ENCODE measurements at regions not wholly inside any gene's neighbourhood (a gene's known extent, or its start where the extent isn't known, plus 50 kb on each side); places are given as distances from the start of the nearest gene placed in this dataset.

DNA sequence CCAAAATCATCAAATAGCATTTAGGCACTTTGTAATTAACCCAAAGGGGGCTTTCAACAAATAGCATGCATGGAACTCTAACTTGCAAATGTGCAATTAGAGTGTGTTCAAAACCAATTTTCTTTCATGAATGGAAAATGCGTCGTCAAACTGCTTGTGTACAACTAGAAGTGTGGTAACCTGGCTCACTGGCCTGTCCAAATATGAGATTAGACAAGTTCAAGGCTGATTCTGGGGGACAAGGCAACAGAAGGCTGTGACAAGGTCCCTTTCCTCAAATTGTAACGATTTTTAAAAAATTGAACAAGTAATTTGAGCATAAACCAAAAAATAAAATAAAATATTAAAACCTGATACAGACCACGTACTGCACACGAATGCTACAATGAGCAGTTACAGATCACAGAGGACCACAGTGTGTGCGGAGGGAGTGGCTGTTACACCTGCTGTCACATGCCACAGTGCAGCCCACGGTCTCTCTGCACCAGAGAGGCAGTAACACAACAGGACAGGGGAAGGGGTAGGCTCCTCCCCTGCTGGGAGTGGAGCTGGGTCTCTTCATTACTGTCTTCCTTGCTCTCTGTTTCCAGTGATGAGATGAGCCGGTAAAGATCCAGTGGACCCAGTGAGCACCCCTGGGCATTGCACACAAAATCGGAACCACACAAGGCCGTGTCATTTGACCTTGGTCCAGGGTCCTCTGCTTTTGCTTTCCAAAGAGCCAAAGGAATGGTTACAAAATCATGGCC is 252.2 kb upstream of the PDE10A start:
- Mint-ChIP-seq H3K4me1 (ENCODE audit: low read depth, unreplicated experiment) (no peaks in the 10 kb centered on the region), H3K4me3 (ENCODE audit: unreplicated experiment) (no peak overlapping the region), H3K27me3 (ENCODE audit: low read depth, unreplicated experiment) (peaks cover 9% of the 10 kb centered on the region), H3K9me3 (ENCODE audit: unreplicated experiment) (no peaks in the 10 kb centered on the region), H3K36me3 (ENCODE audit: low read depth, unreplicated experiment) (no peaks in the 10 kb centered on the region), H3K27ac (ENCODE audit: unreplicated experiment) (no peak overlapping the region)
- FAIRE-seq: no peak
- no peak overlapping the region for H3K4me2 ChIP-seq (ENCODE audit: low read length)
- TF ChIP-seq, protein P1, sequence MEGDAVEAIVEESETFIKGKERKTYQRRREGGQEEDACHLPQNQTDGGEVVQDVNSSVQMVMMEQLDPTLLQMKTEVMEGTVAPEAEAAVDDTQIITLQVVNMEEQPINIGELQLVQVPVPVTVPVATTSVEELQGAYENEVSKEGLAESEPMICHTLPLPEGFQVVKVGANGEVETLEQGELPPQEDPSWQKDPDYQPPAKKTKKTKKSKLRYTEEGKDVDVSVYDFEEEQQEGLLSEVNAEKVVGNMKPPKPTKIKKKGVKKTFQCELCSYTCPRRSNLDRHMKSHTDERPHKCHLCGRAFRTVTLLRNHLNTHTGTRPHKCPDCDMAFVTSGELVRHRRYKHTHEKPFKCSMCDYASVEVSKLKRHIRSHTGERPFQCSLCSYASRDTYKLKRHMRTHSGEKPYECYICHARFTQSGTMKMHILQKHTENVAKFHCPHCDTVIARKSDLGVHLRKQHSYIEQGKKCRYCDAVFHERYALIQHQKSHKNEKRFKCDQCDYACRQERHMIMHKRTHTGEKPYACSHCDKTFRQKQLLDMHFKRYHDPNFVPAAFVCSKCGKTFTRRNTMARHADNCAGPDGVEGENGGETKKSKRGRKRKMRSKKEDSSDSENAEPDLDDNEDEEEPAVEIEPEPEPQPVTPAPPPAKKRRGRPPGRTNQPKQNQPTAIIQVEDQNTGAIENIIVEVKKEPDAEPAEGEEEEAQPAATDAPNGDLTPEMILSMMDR (IDR thresholded peaks at IDR 0.05; ENCODE audit: insufficient read depth, low read depth, low read length): no peak
- no peak for TF ChIP-seq EZH2 (IDR thresholded peaks at IDR 0.05; ENCODE audit: insufficient read depth, low read length)
- no peak overlapping the region for H3K9ac ChIP-seq (ENCODE audit: low read length)
- H3K9me3 ChIP-seq (ENCODE audit: insufficient read depth, low read depth, low read length): no peaks in the 10 kb centered on the region
- DNase-seq (ENCODE audit: low read depth): no peak
- H2AFZ ChIP-seq (ENCODE audit: low read depth, low read length): no peak overlapping the region
- H3K4me1 ChIP-seq (ENCODE audit: insufficient read depth, low read length): no peaks in the 10 kb centered on the region
- H3K4me3 ChIP-seq (ENCODE audit: insufficient read depth, low read depth, low read length): no peak overlapping the region
- H3K79me2 ChIP-seq (ENCODE audit: insufficient read depth, low read length): no peaks in the 10 kb centered on the region
- H3K27me3 ChIP-seq (ENCODE audit: insufficient read depth, low read length): no peaks in the 10 kb centered on the region
- no peaks in the 10 kb centered on the region for H4K20me1 ChIP-seq (ENCODE audit: insufficient read depth, low read length)
- no peaks in the 10 kb centered on the region for H3K36me3 ChIP-seq (ENCODE audit: insufficient read depth, low read length)
- no peak overlapping the region for H3K27ac ChIP-seq (ENCODE audit: low read depth, low read length)

DNA sequence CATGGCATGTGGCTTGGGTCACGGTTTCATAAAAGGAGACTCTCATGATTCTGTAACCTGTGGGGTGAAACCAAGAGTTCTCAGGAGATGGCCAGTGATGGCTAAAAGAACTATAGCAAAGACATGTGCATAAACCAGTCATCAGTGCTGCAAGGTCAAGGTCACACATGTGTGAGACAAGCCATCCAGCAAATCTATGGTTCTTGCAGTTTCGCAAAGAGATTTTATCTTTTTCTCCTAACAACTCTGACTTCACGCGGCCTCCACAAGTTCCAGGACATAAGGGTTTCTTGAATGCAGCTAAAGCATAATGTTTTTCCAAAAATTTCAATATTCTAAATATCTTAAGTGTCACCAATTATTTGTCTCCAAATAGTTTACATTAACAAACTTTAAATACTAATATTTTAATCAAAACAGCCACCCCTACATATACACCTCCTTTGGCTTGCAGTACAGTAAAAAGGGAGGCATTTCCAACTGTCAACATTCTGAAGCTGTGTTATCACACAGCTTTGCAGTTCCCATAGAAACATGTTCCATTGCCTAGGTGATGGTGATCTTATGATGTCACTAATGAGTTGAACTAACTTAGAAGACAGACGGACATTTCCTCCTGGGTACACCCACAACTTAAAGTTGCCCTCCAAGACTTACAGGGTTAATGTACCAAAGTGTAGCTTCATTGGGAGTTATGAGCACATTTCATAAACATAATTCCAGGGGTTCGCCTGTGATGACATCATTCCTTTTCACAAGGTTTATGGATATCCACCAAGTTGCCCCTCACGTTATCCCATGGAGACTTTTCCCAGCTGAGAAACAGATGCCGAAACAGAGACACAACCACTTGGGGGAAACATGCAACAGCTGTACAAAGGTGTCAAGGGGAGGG is 250.9 kb upstream of the PDE10A start:
- H3K27me3 Mint-ChIP-seq (ENCODE audit: low read depth, unreplicated experiment): peaks cover 11% of the 10 kb centered on the region
- no peaks in the 10 kb centered on the region for H3K36me3 ChIP-seq (ENCODE audit: insufficient read depth, low read length)

More for the DNA sequence above, 250.9 kb upstream of the PDE10A start:
- no peaks in the 10 kb centered on the region for H3K79me2 ChIP-seq (ENCODE audit: insufficient read depth, low read length)
- FAIRE-seq (no peak), DNase-seq (ENCODE audit: low read depth) (no peak)
- H3K9me3 Mint-ChIP-seq (ENCODE audit: unreplicated experiment): no peaks in the 10 kb centered on the region
- H3K9me3 ChIP-seq (ENCODE audit: insufficient read depth, low read depth, low read length): no peaks in the 10 kb centered on the region
- no peaks in the 10 kb centered on the region for H3K36me3 Mint-ChIP-seq (ENCODE audit: low read depth, unreplicated experiment)
- no peak overlapping the region for H3K27ac ChIP-seq (ENCODE audit: low read depth, low read length)
- no peaks in the 10 kb centered on the region for H3K4me1 ChIP-seq (ENCODE audit: insufficient read depth, low read length)
- H2AFZ ChIP-seq (ENCODE audit: low read depth, low read length): no peak overlapping the region
- H3K4me2 ChIP-seq (ENCODE audit: low read length): no peak overlapping the region
- no peaks in the 10 kb centered on the region for H3K27me3 ChIP-seq (ENCODE audit: insufficient read depth, low read length)
- no peak for TF ChIP-seq EZH2 (IDR thresholded peaks at IDR 0.05; ENCODE audit: insufficient read depth, low read length)
- TF ChIP-seq, protein P1 (IDR thresholded peaks at IDR 0.05; ENCODE audit: insufficient read depth, low read depth, low read length): no peak
- H3K4me1 Mint-ChIP-seq (ENCODE audit: low read depth, unreplicated experiment): no peaks in the 10 kb centered on the region
- H4K20me1 ChIP-seq (ENCODE audit: insufficient read depth, low read length): no peaks in the 10 kb centered on the region
- H3K4me3 Mint-ChIP-seq (ENCODE audit: unreplicated experiment): no peak overlapping the region
- H3K9ac ChIP-seq (ENCODE audit: low read length): no peak overlapping the region
- H3K27ac Mint-ChIP-seq (ENCODE audit: unreplicated experiment): no peak overlapping the region
- H3K4me3 ChIP-seq (ENCODE audit: insufficient read depth, low read depth, low read length): no peak overlapping the region
